Stomach (tissue), 8 donors: ENCODE measurements at regions not wholly inside any gene's neighbourhood (a gene's known extent, or its start where the extent isn't known, plus 50 kb on each side); places are given as distances from the start of the nearest gene placed in this dataset.
A peak's percentile ranks its signal among the peaks of the same experiment; 100 is the strongest.

Source experiments
- DNase-seq, 2 donors: peaks; one replicate each; pipeline versions ENCODE4 v3.0.0 to v3.0.0-alpha.2; 2013 to 2019
- H3K27ac ChIP-seq, 5 donors: fragments of 200-600 bp in 4 of 5; sonication (generic) in 4 of 5; one replicate each; pipeline ENCODE4 v1.5.1; 2013 to 2019; ENCODE audit warnings: mild to moderate bottlenecking in 1 of 5, moderate library complexity in 1 of 5
- H3K27me3 ChIP-seq, 3 donors: fragments of 200-600 bp; sonication (generic); one replicate each; pipeline ENCODE4 v1.5.1; 2017 to 2019; ENCODE audit warnings: mixed run types in 1 of 3
- H3K36me3 ChIP-seq, 4 donors: fragments of 200-600 bp; sonication (generic); 1 replicate in 3 of 4; 2 replicates in 1 of 4; pipeline ENCODE4 v1.5.1; 2016 to 2019
- H3K4me1 ChIP-seq, 4 donors: fragments of 200-600 bp; sonication (generic); one replicate each; pipeline ENCODE4 v1.5.1; 2016 to 2019
- H3K4me3 ChIP-seq, 4 donors: fragments of 200-600 bp; sonication (generic) in 3 of 4; one replicate each; pipeline ENCODE4 v1.5.1; 2016 to 2019; ENCODE audit warnings: mild to moderate bottlenecking in 1 of 4
- H3K9me3 ChIP-seq, 4 donors: fragments of 200-600 bp; sonication (generic); one replicate each; pipeline ENCODE4 v1.5.1; 2016 to 2019
- CTCF ChIP-seq, 7 experiments: fragments of 450-650 bp in 4 of 7; fragments of 200-600 bp in 3 of 7; sonication (generic) in 3 of 7; IDR thresholded peaks; one replicate each; pipeline ENCODE4 v1.5.1; 2016 to 2019; ENCODE audit warnings: antibody characterized with exemption in 7 of 7, control low read depth in 2 of 7, mild to moderate bottlenecking in 1 of 7
- EP300 ChIP-seq: sonication (generic); formaldehyde crosslinking; IDR thresholded peaks from one replicate; pipeline ENCODE4 v1.6.1; 2017; ENCODE audit warnings: antibody characterized with exemption
- POLR2A ChIP-seq, 4 donors: fragments of 450-650 bp; IDR thresholded peaks; one replicate each; pipeline ENCODE4 v1.6.1; 2016; ENCODE audit warnings: antibody characterized with exemption in 4 of 4, control low read depth in 2 of 4, mild to moderate bottlenecking in 1 of 4, moderate library complexity in 1 of 4
- POLR2AphosphoS5 ChIP-seq, 3 donors: sonication (generic); formaldehyde crosslinking; IDR thresholded peaks; one replicate each; pipeline ENCODE4 v1.6.1; 2016; ENCODE audit warnings: antibody characterized with exemption in 3 of 3
- WGBS, 5 donors: extraction: QIAGEN DNeasy Blood & Tissue Kit in 3 of 5; methylation state at CpG; one replicate each; pipeline versions ENCODE4 v1.1.5 to v1.1.7; 2013 to 2018; 5-methylcytosine and 5-hydroxymethylcytosine counted together
- intact Hi-C: fragments of 100-400 bp; cut with DNase I; formaldehyde crosslinking; loops from one replicate; pipeline ENCODE4 v1.15.1; 2023; ENCODE audit warnings: low total_unique reads
- donor health status: healthy with polysubstance abuse.
- donor health status: Bipolar disorder and iron deficiency.
- donor health status: healthy.

- Histone ChIP-seq H3K9me3 (no peaks in the 10 kb centered on the region), H3K27me3 (no peaks in the 10 kb centered on the region), H3K36me3 (no peaks in the 10 kb centered on the region), H3K4me3 (no peak overlapping the region), H3K27ac (no peak overlapping the region), H3K4me1 (no peaks in the 10 kb centered on the region)
- TF ChIP-seq CTCF (IDR thresholded peaks at IDR 0.05) (no peak), POLR2A (IDR thresholded peaks at IDR 0.05) (no peak), POLR2AphosphoS5 (IDR thresholded peaks at IDR 0.05) (no peak), EP300 (no peak)
- 63 to 72% (median 67%) methylated on average over 6 of the region's 6 CpGs for WGBS, 5 donors
- intact Hi-C loops, result no loop called here
- DNase-seq, result peak in 1 of 2 donors; percentile 51
Observed at GRCh38 chr12:61546296-61546695, 713.9 kb upstream of the USP15 start.

- TF ChIP-seq EP300 (no peak), CTCF (IDR thresholded peaks at IDR 0.05) (no peak), POLR2A (IDR thresholded peaks at IDR 0.05) (no peak), POLR2AphosphoS5 (IDR thresholded peaks at IDR 0.05) (no peak)
- Histone ChIP-seq H3K4me1 (no peaks in the 10 kb centered on the region), H3K4me3 (no peak overlapping the region), H3K9me3 (no peaks in the 10 kb centered on the region), H3K27ac (no peak overlapping the region), H3K27me3 (no peaks in the 10 kb centered on the region), H3K36me3 (no peaks in the 10 kb centered on the region)
- intact Hi-C loops, result no loop called here
- no peak for DNase-seq
Observed at GRCh38 chr12:61553091-61553490, 707.1 kb upstream of the USP15 start.

GRCh38 chr12:61554268-61555008 is 705.8 kb upstream of the USP15 start:
- H3K27me3 ChIP-seq, result no peaks in the 10 kb centered on the region
- H3K9me3 ChIP-seq, result no peaks in the 10 kb centered on the region
- H3K36me3 ChIP-seq, result no peaks in the 10 kb centered on the region
- intact Hi-C loops, result no loop called here
- no peak for DNase-seq
- 79 to 85% (median 81%) methylated on average over 6 of the region's 6 CpGs for WGBS, 5 donors
- no peak overlapping the region for H3K27ac ChIP-seq
- H3K4me3 ChIP-seq, result no peak overlapping the region
- TF ChIP-seq CTCF (IDR thresholded peaks at IDR 0.05), result no peak
- TF ChIP-seq EP300, result no peak
- no peak for TF ChIP-seq POLR2AphosphoS5 (IDR thresholded peaks at IDR 0.05)
- no peak for TF ChIP-seq POLR2A (IDR thresholded peaks at IDR 0.05)
- no peaks in the 10 kb centered on the region for H3K4me1 ChIP-seq

GRCh38 chr12:61563665-61564450 is 696.3 kb upstream of the USP15 start:
- intact Hi-C loops, result no loop called here
- Histone ChIP-seq H3K4me3 (no peak overlapping the region), H3K4me1 (no peaks in the 10 kb centered on the region), H3K27me3 (no peaks in the 10 kb centered on the region), H3K36me3 (no peaks in the 10 kb centered on the region), H3K27ac (no peak overlapping the region), H3K9me3 (no peaks in the 10 kb centered on the region)
- peak in 1 of 2 donors; percentile 14 for DNase-seq
- 63 to 80% (median 66%) methylated on average over 2 of the region's 2 CpGs for WGBS, 5 donors
- TF ChIP-seq EP300 (no peak), CTCF (IDR thresholded peaks at IDR 0.05) (no peak), POLR2AphosphoS5 (IDR thresholded peaks at IDR 0.05) (no peak), POLR2A (IDR thresholded peaks at IDR 0.05) (no peak)
